HCT116 (cell line): ENCODE measurements at regions not wholly inside any gene's neighbourhood (a gene's known extent, or its start where the extent isn't known, plus 50 kb on each side); places are given as distances from the start of the nearest gene placed in this dataset.

Source experiments
- CTCF ChIP-seq, 3 experiments: fragments of 200-600 bp in 1 of 3; sonication (generic) in 1 of 3; IDR thresholded peaks in 2 of 3; conservative IDR thresholded peaks in 1 of 3; 2 replicates each; pipeline ENCODE4 v1.5.1; 2012 to 2017; ENCODE audit warnings: low read depth in 2 of 3, low read length in 2 of 3, antibody characterized with exemption in 1 of 3, borderline replicate concordance in 1 of 3, control low read depth in 1 of 3, mild to moderate bottlenecking in 1 of 3, mixed read lengths in 1 of 3, mixed run types in 1 of 3, moderate library complexity in 1 of 3; ENCODE audit not compliant: insufficient read depth in 1 of 3
- EZH2 ChIP-seq: fragments of 200-600 bp; sonication (generic); IDR thresholded peaks from 2 replicates; pipeline ENCODE4 v1.6.1; 2017; ENCODE audit warnings: antibody characterized with exemption, mixed run types

DNA sequence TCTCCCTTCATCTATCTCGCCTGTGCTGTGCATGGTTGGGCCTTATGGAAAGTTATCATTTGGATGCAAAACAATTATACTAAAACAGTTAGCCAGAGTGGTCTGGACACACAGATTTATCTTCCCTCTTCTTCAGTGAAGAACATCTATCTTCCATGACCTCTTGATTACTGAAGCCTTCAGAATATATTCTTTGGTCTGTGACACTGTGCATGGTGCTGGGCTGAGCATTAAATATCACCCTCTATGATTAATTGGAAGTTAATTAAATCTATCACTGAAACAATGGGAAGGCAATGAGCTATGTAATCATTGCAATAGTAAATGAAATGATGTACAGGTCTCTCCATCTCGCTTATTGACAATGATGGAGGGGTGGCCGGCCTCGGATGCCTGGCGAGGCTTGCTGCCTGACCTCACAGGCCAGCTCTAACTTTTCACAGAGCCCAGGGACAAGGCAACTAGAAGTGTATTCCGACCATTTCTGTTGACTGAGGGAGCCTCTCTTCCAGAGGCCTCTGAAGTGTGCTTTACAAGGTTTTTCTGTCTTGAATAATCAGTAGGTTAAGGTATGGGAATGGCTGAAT, 186.6 kb downstream of the NKX6-1 start:
- TF ChIP-seq CTCF (IDR thresholded peaks at IDR 0.05 in 2 of 3, conservative IDR thresholded peaks at IDR 0.05 in 1 of 3; ENCODE audit: borderline replicate concordance in 1 of 3, insufficient read depth in 1 of 3, low read depth in 2 of 3, low read length in 2 of 3) = no peak
- no peak for TF ChIP-seq EZH2
